ENCODE measurements at regions not wholly inside any gene's neighbourhood (a gene's known extent, or its start where the extent isn't known, plus 50 kb on each side); places are given as distances from the start of the nearest gene placed in this dataset.
"Not testable (repeated sequence)": the region's sequence is repeated elsewhere in the genome, so short reads cannot be mapped to it uniquely, and the experiment has no call there.

DNA sequence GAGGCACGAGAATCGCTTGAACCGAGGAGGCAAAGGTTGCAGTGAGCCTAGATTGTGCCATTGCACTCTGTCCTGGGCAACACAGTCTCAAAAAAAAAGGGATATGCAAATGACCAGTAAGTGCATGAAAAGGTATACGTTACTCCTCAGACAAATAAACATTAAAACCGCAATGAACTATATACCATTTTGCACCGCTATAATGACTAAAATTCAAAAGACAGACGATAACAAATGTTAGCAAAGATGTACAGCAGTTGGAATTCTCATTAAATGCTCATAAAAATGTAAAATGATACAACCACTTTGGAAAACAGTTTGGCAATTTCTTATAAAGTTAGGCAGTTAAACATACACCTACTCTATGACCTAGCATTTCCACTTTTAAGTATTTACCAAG is 67.4 kb upstream of the MSH6 start:
- Histone ChIP-seq H3K4me1 (no peaks in the 10 kb centered on the region), H3K79me2 (no peaks in the 10 kb centered on the region), H3K4me3 (ENCODE audit: low read depth, low read length) (no peak overlapping the region), H3K9ac (no peak overlapping the region), H3K27ac (no peak overlapping the region), H3K36me3 (ENCODE audit: control insufficient read depth, insufficient read depth, low read length) (no peaks in the 10 kb centered on the region), H3K9me3 (ENCODE audit: control insufficient read depth, low read length) (no peaks in the 10 kb centered on the region), H2AFZ (no peak overlapping the region), H3K4me2 (ENCODE audit: low read length) (no peak overlapping the region), H3K27me3 (ENCODE audit: control insufficient read depth, insufficient read depth, low read length) (no peaks in the 10 kb centered on the region)
- TF ChIP-seq, protein P1, sequence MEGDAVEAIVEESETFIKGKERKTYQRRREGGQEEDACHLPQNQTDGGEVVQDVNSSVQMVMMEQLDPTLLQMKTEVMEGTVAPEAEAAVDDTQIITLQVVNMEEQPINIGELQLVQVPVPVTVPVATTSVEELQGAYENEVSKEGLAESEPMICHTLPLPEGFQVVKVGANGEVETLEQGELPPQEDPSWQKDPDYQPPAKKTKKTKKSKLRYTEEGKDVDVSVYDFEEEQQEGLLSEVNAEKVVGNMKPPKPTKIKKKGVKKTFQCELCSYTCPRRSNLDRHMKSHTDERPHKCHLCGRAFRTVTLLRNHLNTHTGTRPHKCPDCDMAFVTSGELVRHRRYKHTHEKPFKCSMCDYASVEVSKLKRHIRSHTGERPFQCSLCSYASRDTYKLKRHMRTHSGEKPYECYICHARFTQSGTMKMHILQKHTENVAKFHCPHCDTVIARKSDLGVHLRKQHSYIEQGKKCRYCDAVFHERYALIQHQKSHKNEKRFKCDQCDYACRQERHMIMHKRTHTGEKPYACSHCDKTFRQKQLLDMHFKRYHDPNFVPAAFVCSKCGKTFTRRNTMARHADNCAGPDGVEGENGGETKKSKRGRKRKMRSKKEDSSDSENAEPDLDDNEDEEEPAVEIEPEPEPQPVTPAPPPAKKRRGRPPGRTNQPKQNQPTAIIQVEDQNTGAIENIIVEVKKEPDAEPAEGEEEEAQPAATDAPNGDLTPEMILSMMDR (IDR thresholded peaks at IDR 0.05): no peak

DNA sequence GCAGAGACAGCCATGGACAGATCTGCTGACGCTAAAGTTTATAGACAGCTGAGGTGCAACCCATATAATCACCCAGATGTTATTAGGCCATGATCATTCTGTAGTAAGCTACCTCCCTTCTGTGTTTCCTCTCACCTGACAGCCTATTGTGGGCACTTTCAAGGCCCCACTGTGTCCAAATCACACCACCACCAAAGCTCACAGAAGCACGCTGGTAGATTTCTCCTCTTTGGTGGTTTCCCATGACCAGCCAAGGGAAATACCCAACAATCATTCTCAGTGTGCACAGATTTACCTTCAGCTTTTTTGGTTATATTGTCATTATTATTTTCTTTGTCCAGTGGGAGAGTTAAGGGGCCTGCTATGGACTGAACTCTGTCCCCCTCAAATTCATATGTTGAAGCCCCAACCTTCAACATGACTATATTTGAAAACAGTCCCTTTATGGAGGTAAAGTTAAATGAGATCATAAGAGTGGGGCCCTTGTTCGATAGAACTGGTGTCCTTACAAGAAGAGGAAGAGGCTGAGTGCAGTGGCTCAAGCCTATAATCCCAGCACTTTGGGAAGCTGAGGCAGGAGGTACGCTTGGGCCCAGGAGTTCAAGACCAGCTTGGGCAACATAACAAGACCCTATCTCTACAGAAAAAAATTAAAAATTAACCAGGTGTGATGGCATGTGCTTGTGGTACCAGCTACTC is 74.0 kb upstream of the MSH6 start:
- Histone ChIP-seq H3K9ac (no peak overlapping the region), H2AFZ (no peak overlapping the region), H3K4me2 (ENCODE audit: low read length) (no peak overlapping the region), H3K9me3 (ENCODE audit: control insufficient read depth, low read length) (no peaks in the 10 kb centered on the region), H3K27ac (no peak overlapping the region), H3K36me3 (ENCODE audit: control insufficient read depth, insufficient read depth, low read length) (no peaks in the 10 kb centered on the region), H3K79me2 (no peaks in the 10 kb centered on the region), H3K27me3 (ENCODE audit: control insufficient read depth, insufficient read depth, low read length) (no peaks in the 10 kb centered on the region), H3K4me1 (no peaks in the 10 kb centered on the region), H3K4me3 (ENCODE audit: low read depth, low read length) (no peak overlapping the region)
- TF ChIP-seq, protein P1 (IDR thresholded peaks at IDR 0.05): no peak

DNA sequence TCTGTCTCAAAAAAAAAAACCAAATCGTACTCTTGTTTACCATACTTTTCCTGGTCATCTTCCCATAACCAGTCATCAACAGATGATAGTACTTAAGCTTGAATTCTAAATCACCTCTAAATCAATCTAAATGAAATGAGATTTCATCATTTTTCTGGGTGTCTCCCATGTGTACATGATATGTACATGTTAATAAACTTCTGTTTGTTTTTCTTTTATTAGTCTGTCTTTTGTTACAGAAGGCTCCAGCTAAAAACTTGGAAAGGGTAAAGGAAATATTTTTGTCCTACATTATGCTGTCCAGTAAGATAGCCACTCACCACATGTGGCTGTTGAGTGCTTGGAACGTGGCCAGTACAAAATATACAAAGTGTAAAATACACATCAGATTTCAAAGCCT is 78.7 kb upstream of the MSH6 start:
- Histone ChIP-seq H3K4me3 (ENCODE audit: low read depth, low read length) (no peak overlapping the region), H3K36me3 (ENCODE audit: control insufficient read depth, insufficient read depth, low read length) (no peaks in the 10 kb centered on the region), H3K27ac (no peak overlapping the region), H3K79me2 (no peaks in the 10 kb centered on the region), H2AFZ (no peak overlapping the region), H3K9ac (no peak overlapping the region), H3K4me2 (ENCODE audit: low read length) (no peak overlapping the region), H3K9me3 (ENCODE audit: control insufficient read depth, low read length) (no peaks in the 10 kb centered on the region), H3K4me1 (no peaks in the 10 kb centered on the region), H3K27me3 (ENCODE audit: control insufficient read depth, insufficient read depth, low read length) (no peaks in the 10 kb centered on the region)
- TF ChIP-seq, protein P1 (IDR thresholded peaks at IDR 0.05): no peak

DNA sequence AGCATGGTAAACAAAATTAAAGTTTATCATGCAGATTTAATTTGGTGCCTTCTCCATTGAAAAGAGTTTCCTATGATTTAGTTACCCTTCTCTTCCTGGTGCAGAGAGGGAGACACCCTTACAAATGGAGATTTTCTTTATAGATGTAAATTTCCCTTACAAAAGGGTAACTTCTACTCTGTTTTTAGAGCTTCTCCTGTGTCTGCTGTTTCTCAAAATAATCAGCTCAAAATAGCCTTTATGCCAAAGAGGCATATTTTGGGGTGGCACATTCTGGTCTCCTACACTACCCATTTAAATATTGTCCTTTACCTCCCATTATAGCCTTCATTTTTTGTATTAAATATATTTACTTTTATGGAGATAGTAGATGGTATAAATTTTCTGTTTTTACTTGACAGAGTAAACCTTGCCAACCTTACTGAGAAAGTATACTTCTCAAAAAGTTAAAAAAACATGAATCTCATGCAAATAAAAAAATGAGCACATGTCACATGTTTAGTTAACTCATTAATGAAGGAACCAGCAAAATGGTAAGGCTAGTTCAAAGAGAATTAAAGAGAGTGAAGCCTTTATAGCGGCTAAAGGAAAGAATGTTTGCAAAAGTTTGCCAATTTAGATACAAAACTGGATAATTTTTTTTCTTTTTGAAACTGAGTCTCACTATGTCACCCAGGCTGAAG is 83.3 kb upstream of the MSH6 start:
- H3K4me2 ChIP-seq (ENCODE audit: low read length): no peak overlapping the region
- no peaks in the 10 kb centered on the region for H3K36me3 ChIP-seq (ENCODE audit: control insufficient read depth, insufficient read depth, low read length)
- H2AFZ ChIP-seq: no peak overlapping the region
- no peak overlapping the region for H3K27ac ChIP-seq
- no peaks in the 10 kb centered on the region for H3K27me3 ChIP-seq (ENCODE audit: control insufficient read depth, insufficient read depth, low read length)
- no peak overlapping the region for H3K4me3 ChIP-seq (ENCODE audit: low read depth, low read length)
- no peak overlapping the region for H3K9ac ChIP-seq
- H3K9me3 ChIP-seq (ENCODE audit: control insufficient read depth, low read length): no peaks in the 10 kb centered on the region
- no peaks in the 10 kb centered on the region for H3K79me2 ChIP-seq
- no peaks in the 10 kb centered on the region for H3K4me1 ChIP-seq
- TF ChIP-seq, protein P1 (IDR thresholded peaks at IDR 0.05): no peak

DNA sequence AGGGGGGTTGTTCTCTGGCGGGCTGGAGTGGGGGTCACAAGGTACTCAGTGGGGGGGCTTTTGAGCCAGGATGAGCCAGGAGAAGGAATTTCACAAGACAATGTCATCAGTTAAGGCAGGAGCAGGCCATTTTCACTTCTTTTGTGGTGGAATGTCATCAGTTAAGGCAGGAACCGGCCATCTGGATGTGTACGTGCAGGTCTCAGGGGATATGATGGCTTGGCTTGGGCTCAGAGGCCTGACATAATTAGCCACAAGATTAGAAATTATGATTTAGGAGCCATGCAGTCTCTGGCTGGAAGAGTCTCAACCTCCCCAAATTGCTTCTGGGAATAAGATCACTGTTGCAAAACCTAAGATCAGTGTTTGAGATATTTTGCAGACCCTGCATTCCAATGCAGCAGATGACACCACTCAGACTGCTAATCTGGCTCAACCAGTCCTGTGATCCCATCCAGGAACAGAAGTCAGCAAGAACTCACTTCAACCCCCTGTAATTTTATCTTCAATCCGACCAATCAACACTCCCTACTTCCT is 84.4 kb upstream of the MSH6 start:
- not testable (repeated sequence) for H3K4me2 ChIP-seq (ENCODE audit: low read length); H3K27ac ChIP-seq; H3K27me3 ChIP-seq (ENCODE audit: control insufficient read depth, insufficient read depth, low read length); H3K4me1 ChIP-seq; H3K4me3 ChIP-seq (ENCODE audit: low read depth, low read length); H3K79me2 ChIP-seq; H3K9me3 ChIP-seq (ENCODE audit: control insufficient read depth, low read length); H3K9ac ChIP-seq; H3K36me3 ChIP-seq (ENCODE audit: control insufficient read depth, insufficient read depth, low read length)
- H2AFZ ChIP-seq: peak overlapping the region; percentile 47

DNA sequence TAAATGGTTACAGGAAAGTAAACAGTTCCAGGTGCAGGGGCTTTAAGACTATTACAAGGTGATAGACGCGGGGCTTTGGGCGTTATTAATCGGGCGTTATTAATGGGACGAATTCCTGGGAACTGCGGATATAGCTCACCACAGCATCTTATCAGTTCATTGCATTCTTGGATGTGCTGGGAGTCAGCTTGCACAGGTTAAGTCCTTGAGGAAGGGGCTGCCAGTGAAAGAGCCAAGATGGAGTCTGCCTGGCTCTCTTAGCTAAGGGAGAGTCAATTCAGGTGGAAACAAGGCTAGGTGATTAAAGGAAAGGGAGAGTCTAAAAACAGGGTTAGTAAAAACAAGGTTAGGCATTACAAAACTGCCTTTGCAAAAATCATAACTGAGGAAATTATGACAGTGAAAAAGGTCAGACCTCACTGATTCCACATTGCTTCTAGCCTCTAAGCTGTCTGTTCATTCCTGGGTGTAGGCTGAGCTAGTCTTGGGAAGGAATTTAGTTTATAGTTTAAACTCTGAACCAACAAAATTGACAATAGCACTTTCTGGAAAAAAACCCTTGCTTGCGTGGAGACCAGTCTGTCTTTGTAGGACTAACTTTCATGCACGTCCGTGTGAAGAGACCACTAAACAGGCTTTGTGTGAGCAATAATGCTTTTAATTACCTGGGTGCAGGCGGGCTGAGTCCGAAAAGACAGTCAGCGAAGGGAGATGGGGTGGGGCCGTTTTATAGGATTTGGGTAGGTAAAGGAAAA is 85.1 kb upstream of the MSH6 start:
- H3K4me3 ChIP-seq (ENCODE audit: low read depth, low read length); H3K27me3 ChIP-seq (ENCODE audit: control insufficient read depth, insufficient read depth, low read length); H3K4me1 ChIP-seq; H3K9me3 ChIP-seq (ENCODE audit: control insufficient read depth, low read length); H3K36me3 ChIP-seq (ENCODE audit: control insufficient read depth, insufficient read depth, low read length); H3K27ac ChIP-seq; H3K4me2 ChIP-seq (ENCODE audit: low read length); H2AFZ ChIP-seq; H3K9ac ChIP-seq; H3K79me2 ChIP-seq: not testable (repeated sequence)
